GM23248 (cell line): ENCODE measurements at regions not wholly inside any gene's neighbourhood (a gene's known extent, or its start where the extent isn't known, plus 50 kb on each side); places are given as distances from the start of the nearest gene placed in this dataset.

Source experiments
- DNase-seq: peaks from one replicate; pipeline ENCODE4 v3.0.0-alpha.2; 2015
- H2AFZ ChIP-seq: fragments of 200-600 bp; sonication (generic); 2 replicates; pipeline ENCODE4 v1.6.1; 2016; ENCODE audit warnings: antibody characterized with exemption
- H3F3A ChIP-seq: fragments of 200-600 bp; sonication (generic); 2 replicates; pipeline ENCODE4 v1.6.1; 2016; ENCODE audit warnings: mild to moderate bottlenecking, antibody characterized with exemption, mixed run types; ENCODE audit not compliant: insufficient read depth
- H3K27ac ChIP-seq: fragments of 200-600 bp; sonication (generic); 2 replicates; pipeline ENCODE4 v1.5.1; 2016; ENCODE audit warnings: mild to moderate bottlenecking
- H3K27me3 ChIP-seq: fragments of 200-600 bp; sonication (generic); replicated peaks from 2 replicates; pipeline ENCODE4 v1.6.1; 2016; ENCODE audit warnings: mild to moderate bottlenecking; ENCODE audit not compliant: insufficient read depth
- H3K36me3 ChIP-seq: fragments of 200-600 bp; sonication (generic); 2 replicates; pipeline ENCODE4 v1.6.1; 2016; ENCODE audit warnings: low read depth, mild to moderate bottlenecking
- H3K4me1 ChIP-seq: fragments of 200-600 bp; sonication (generic); 2 replicates; pipeline ENCODE4 v1.6.1; 2016; ENCODE audit warnings: mild to moderate bottlenecking; ENCODE audit not compliant: insufficient read depth
- H3K4me2 ChIP-seq: fragments of 200-600 bp; sonication (generic); one replicate; pipeline ENCODE4 v1.6.1; 2016; ENCODE audit warnings: mild to moderate bottlenecking; ENCODE audit not compliant: unreplicated experiment
- H3K4me3 ChIP-seq: fragments of 200-600 bp; sonication (generic); 2 replicates; pipeline ENCODE4 v1.5.1; 2016; ENCODE audit warnings: mild to moderate bottlenecking
- H3K79me2 ChIP-seq: fragments of 200-600 bp; sonication (generic); 2 replicates; pipeline ENCODE4 v1.6.1; 2016; ENCODE audit warnings: mild to moderate bottlenecking; ENCODE audit not compliant: insufficient read depth
- H3K9ac ChIP-seq: fragments of 200-600 bp; sonication (generic); 2 replicates; pipeline ENCODE4 v1.6.1; 2016; ENCODE audit warnings: mild to moderate bottlenecking
- H3K9me2 ChIP-seq: fragments of 200-600 bp; sonication (generic); 2 replicates; pipeline ENCODE4 v1.6.1; 2016; ENCODE audit warnings: mixed run types, mild to moderate bottlenecking, moderate library complexity; ENCODE audit not compliant: insufficient read depth
- H3K9me3 ChIP-seq: fragments of 200-600 bp; sonication (generic); one replicate; pipeline ENCODE4 v1.6.1; 2017; ENCODE audit warnings: low read depth
- H4K20me1 ChIP-seq: fragments of 200-600 bp; sonication (generic); 2 replicates; pipeline ENCODE4 v1.6.0; 2016; ENCODE audit not compliant: insufficient read depth
- EZH2 ChIP-seq: fragments of 200-600 bp; sonication (generic); IDR thresholded peaks from 2 replicates; pipeline ENCODE4 v1.6.1; 2018; ENCODE audit warnings: antibody characterized with exemption, mild to moderate bottlenecking; ENCODE audit not compliant: insufficient read depth, poor library complexity, severe bottlenecking
- EZH2phosphoT487 ChIP-seq: fragments of 200-600 bp; sonication (generic); IDR thresholded peaks from 2 replicates; pipeline ENCODE4 v1.6.1; 2018; ENCODE audit warnings: antibody characterized with exemption, moderate library complexity, mild to moderate bottlenecking, low read depth; ENCODE audit not compliant: insufficient read depth
- WGBS, 2 experiments: methylation state at CpG; one replicate each; pipeline ENCODE4 v1.1.6; 2015 to 2017; ENCODE audit warnings: low lambda C conversion rate in 2 of 2, low coverage in 1 of 2; ENCODE audit errors: missing lambda C conversion rate in 2 of 2; 5-methylcytosine and 5-hydroxymethylcytosine counted together
- in situ Hi-C: fragments of 300-500 bp; cut with MboI; formaldehyde crosslinking; loops from 2 replicates; pipeline ENCODE4 v1.15.0; 2020

DNA sequence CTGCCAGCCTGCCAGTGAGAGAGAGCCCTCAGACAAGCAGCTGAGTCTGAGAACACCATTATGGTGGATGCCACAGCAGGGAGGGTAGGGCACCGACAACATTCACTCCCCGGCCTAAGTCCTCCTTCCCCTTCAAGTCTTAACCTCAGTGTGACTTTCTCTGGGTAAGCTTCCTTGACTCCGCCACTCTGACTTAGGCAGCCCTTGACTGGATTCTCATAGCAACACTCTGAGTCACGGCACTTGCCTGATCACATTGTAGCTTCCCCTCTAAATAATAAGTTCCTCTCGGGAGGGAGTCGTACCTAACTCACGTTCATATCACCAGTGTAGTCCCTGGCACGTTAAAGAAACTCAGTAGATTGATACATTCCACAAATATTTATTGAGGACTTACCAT, 180.5 kb downstream of the FOXB1 start:
- Histone ChIP-seq H3K9me2 (no peaks in the 10 kb centered on the region), H3K4me1 (no peaks in the 10 kb centered on the region), H3K4me2 (no peak overlapping the region), H3K27me3 (peaks cover 27% of the 10 kb centered on the region), H2AFZ (no peak overlapping the region), H3K27ac (no peak overlapping the region), H3K9ac (no peak overlapping the region), H4K20me1 (no peaks in the 10 kb centered on the region), H3K9me3 (no peaks in the 10 kb centered on the region), H3K4me3 (no peak overlapping the region), H3K36me3 (no peaks in the 10 kb centered on the region), H3K79me2 (no peaks in the 10 kb centered on the region), H3F3A (no peaks in the 10 kb centered on the region)
- in situ Hi-C loops: loop anchor here (25.0 kb wide), 1 partner anchor 447 kb away; no protein-coding TSS in a partner anchor
- TF ChIP-seq EZH2phosphoT487 (no peak), EZH2 (no peak)
- WGBS, 2 experiments: 67 to 68% methylated on average over 8 of the region's 8 CpGs
- DNase-seq: peak; percentile 4

DNA sequence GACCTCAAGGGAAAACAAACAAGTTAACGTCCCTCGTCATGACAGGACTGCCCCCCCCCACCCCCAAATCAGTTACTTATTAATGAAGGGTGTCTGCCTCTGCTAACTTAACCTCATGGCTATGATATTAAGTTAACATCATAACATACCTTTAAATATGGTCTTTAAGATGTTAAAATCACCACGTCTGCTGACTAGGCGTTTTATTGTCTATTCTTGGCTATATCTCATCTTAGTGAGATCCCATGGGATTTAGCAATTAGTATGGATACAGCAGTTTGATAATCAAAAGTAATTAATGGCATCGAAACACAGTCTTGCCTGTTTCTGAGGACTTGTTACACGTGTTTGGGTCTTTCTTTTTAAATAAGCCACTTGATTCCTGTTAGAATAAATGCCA, 186.9 kb downstream of the FOXB1 start:
- H3K27ac ChIP-seq: no peak overlapping the region
- in situ Hi-C loops: loop anchor here (25.0 kb wide), 1 partner anchor 454 kb away; no protein-coding TSS in a partner anchor
- H3K4me2 ChIP-seq: no peak overlapping the region
- H3K9me3 ChIP-seq: no peaks in the 10 kb centered on the region
- H4K20me1 ChIP-seq: no peaks in the 10 kb centered on the region
- no peaks in the 10 kb centered on the region for H3K36me3 ChIP-seq
- no peak overlapping the region for H3K9ac ChIP-seq
- WGBS, 2 experiments: 33 to 37% methylated on average over 6 of the region's 6 CpGs
- TF ChIP-seq EZH2phosphoT487 (no peak), EZH2 (no peak)
- DNase-seq: no peak
- H3K27me3 ChIP-seq: peaks cover 33% of the 10 kb centered on the region; the same call in 1 of the 2 replicates
- H3K9me2 ChIP-seq: no peaks in the 10 kb centered on the region
- H3K4me3 ChIP-seq: no peak overlapping the region
- no peaks in the 10 kb centered on the region for H3K4me1 ChIP-seq
- H3F3A ChIP-seq: no peaks in the 10 kb centered on the region
- no peak overlapping the region for H2AFZ ChIP-seq
- no peaks in the 10 kb centered on the region for H3K79me2 ChIP-seq

DNA sequence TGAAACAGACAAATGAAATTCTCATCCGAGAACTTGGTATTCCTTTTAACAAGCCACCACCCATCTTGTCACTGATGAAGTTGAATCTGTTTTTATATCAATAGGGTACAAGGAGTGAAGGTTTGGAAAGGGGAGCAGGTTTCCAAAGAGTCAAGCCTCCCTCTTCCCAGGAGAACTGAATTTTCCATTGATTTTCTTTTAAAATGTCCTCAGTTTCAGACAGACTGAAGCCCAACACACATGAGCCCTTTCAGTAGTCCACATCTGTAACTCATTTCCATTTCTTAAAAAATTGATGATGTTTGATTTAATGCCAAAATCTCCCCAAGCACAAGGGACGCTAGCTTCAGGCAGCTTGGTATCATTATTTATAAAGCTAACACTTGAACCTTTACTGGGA, 187.7 kb downstream of the FOXB1 start:
- H3K4me3 ChIP-seq: no peak overlapping the region
- 1 to 12% methylated on average over 2 of the region's 2 CpGs for WGBS, 2 experiments
- peaks cover 33% of the 10 kb centered on the region; the same call in 1 of the 2 replicates for H3K27me3 ChIP-seq
- no peaks in the 10 kb centered on the region for H3K9me3 ChIP-seq
- in situ Hi-C loops: loop anchor here (25.0 kb wide), 1 partner anchor 455 kb away; no protein-coding TSS in a partner anchor
- no peaks in the 10 kb centered on the region for H3K36me3 ChIP-seq
- H2AFZ ChIP-seq: no peak overlapping the region
- H3K9me2 ChIP-seq: no peaks in the 10 kb centered on the region
- TF ChIP-seq EZH2: no peak
- no peak for DNase-seq
- H4K20me1 ChIP-seq: no peaks in the 10 kb centered on the region
- H3K4me1 ChIP-seq: no peaks in the 10 kb centered on the region
- H3K79me2 ChIP-seq: no peaks in the 10 kb centered on the region
- no peak overlapping the region for H3K4me2 ChIP-seq
- no peaks in the 10 kb centered on the region for H3F3A ChIP-seq
- H3K27ac ChIP-seq: no peak overlapping the region
- H3K9ac ChIP-seq: no peak overlapping the region

DNA sequence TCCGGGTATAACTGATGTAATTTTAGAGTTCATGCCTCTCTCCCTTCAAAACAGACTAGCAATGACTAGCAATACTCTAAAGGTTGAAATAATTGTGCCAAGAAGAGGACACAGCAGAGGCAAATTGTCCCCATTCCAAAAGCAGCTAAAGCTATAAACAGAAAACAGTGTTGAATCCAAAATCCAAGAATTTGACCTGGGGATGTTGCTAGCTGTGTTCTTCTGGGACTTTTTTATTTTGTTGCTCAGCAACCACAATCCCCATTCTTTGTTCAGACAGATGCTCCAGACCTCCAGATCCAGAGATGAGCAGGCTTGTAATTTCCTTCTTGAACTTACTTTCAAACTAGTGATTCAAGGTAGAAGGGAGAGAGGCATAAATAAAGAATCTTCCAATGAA, 191.5 kb downstream of the FOXB1 start:
- no peak overlapping the region for H3K4me3 ChIP-seq
- peaks cover 29% of the 10 kb centered on the region for H3K27me3 ChIP-seq
- H2AFZ ChIP-seq: no peak overlapping the region
- no peak overlapping the region for H3K9ac ChIP-seq
- H3K9me3 ChIP-seq: no peaks in the 10 kb centered on the region
- no peaks in the 10 kb centered on the region for H3K79me2 ChIP-seq
- WGBS, 2 experiments: 0% methylated on average over 1 of the region's 1 CpG
- H3K4me1 ChIP-seq: no peaks in the 10 kb centered on the region
- no peak overlapping the region for H3K27ac ChIP-seq
- H3K9me2 ChIP-seq: no peaks in the 10 kb centered on the region
- H3F3A ChIP-seq: no peaks in the 10 kb centered on the region
- H4K20me1 ChIP-seq: no peaks in the 10 kb centered on the region
- DNase-seq: no peak
- no peak overlapping the region for H3K4me2 ChIP-seq
- no peak for TF ChIP-seq EZH2phosphoT487
- TF ChIP-seq EZH2: no peak
- no peaks in the 10 kb centered on the region for H3K36me3 ChIP-seq
- in situ Hi-C loops: loop anchor here (25.0 kb wide), 1 partner anchor 458 kb away; no protein-coding TSS in a partner anchor
